ENCODE measurements at regions not wholly inside any gene's neighbourhood (a gene's known extent, or its start where the extent isn't known, plus 50 kb on each side); places are given as distances from the start of the nearest gene placed in this dataset.

DNA sequence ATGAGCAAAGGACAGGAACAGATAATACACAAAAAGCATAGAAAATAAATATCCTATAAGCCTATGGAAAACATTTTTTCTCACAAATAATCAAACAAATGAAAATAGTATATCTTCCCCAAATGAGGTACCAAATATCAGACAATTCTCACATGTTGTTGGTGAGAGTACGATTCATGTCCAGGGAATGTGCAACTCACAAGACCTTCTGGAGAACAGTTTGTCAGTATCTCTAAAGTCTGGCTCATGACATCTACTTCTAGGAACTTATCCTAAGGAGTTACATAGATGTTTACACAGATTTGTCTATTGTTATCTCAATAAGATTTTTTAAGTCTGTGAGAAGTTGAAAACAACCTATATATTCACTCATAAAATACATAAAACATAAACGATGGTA lies 80.3 kb upstream of the ARHGEF7 start:
- Mint-ChIP-seq H3K4me3 (no peak overlapping the region), H3K4me1 (peaks cover 36% of the 10 kb centered on the region), H3K9me3 (peaks cover 3% of the 10 kb centered on the region), H3K36me3 (ENCODE audit: low read depth) (peaks cover 9% of the 10 kb centered on the region), H3K27me3 (peaks cover 52% of the 10 kb centered on the region), H3K27ac (no peak overlapping the region)
- no peak for DNase-seq
- ChIA-PET CTCF (interaction anchor here (1.0 kb wide), 1 partner anchor 33 kb away, joined by 3 read pairs; no protein-coding TSS in a partner anchor), POLR2A (no interaction called here)

DNA sequence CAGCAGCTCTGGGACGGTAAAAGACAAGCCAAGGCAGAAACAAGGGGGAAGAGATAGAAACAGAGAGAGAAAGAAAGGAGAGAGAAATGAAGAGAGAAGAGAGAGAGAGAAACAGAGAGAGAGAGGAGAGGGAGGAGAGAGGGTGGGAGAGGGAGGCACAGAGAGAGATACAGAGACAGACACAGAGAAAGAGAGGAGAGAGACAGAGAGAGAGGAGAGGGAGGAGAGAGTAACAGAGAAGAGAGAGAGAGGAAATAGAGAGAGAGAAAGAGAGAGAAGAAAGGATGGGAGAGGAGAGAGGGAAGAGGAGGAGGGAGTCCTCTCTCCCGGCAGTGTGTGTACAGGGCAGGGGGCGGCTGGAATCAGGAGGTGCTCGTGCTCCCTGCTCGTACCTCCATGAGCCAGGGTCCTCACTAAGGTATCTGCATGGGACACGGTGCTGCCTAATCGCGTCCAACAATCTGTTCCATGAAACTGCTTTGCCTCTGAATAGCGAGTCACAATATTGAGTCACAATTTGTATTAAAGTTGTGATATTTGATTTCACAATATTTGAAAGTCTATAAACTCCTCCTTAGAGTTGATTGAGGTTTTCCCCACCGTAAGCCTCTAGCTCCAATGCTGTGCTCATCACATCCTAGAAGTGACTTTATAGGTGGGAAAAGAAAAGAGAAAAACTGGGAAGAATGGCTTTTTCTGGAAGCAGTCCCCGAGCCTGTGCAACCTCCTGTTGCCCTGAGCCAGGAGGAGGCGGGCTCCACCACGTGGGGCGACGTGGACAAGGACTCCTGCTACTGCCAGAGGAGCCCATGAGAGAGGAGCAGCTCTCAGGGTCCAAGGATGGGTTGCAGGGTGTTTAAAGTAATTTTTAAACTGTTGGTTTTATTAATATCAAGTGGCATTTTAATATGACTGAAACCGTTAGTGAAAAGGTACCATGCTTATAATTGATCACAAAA lies 81.7 kb upstream of the ARHGEF7 start:
- CTCF ChIA-PET, result interaction anchor here (0.7 to 1.0 kb wide), 2 partner anchors 34 kb away, joined by 3 read pairs; no protein-coding TSS in a partner anchor
- no peak overlapping the region for H3K27ac Mint-ChIP-seq
- peaks cover 3% of the 10 kb centered on the region for H3K9me3 Mint-ChIP-seq
- peaks cover 32% of the 10 kb centered on the region for H3K4me1 Mint-ChIP-seq
- H3K36me3 Mint-ChIP-seq (ENCODE audit: low read depth), result peaks cover 13% of the 10 kb centered on the region
- POLR2A ChIA-PET, result interaction anchor here (1.4 kb wide), 1 partner anchor 27 kb away, joined by 3 read pairs; no protein-coding TSS in a partner anchor
- no peak overlapping the region for H3K4me3 Mint-ChIP-seq
- peaks cover 43% of the 10 kb centered on the region for H3K27me3 Mint-ChIP-seq
- DNase-seq, result no peak

GRCh38 chr13:111031531-111031961 lies 83.6 kb upstream of the ARHGEF7 start:
- H3K27ac Mint-ChIP-seq, result peak overlapping the region; percentile 91
- ChIA-PET POLR2A (interaction anchor here (0.7 to 4.3 kb wide), 8 partner anchors 15 to 116 kb away, joined by 3 to 38 read pairs (median 4); partner anchors contain the start of gene ANKRD10), CTCF (interaction anchor here (1.0 to 2.2 kb wide), 13 partner anchors 11 to 118 kb away, joined by 3 to 10 read pairs (median 3); partner anchors contain the start of gene ANKRD10)
- peak overlapping the region; percentile 4 for H3K4me3 Mint-ChIP-seq
- H3K36me3 Mint-ChIP-seq (ENCODE audit: low read depth), result peaks cover 15% of the 10 kb centered on the region
- H3K9me3 Mint-ChIP-seq, result peaks cover 3% of the 10 kb centered on the region
- peaks cover 38% of the 10 kb centered on the region for H3K27me3 Mint-ChIP-seq
- DNase-seq, result peak; percentile 82
- peaks cover 40% of the 10 kb centered on the region for H3K4me1 Mint-ChIP-seq

DNA sequence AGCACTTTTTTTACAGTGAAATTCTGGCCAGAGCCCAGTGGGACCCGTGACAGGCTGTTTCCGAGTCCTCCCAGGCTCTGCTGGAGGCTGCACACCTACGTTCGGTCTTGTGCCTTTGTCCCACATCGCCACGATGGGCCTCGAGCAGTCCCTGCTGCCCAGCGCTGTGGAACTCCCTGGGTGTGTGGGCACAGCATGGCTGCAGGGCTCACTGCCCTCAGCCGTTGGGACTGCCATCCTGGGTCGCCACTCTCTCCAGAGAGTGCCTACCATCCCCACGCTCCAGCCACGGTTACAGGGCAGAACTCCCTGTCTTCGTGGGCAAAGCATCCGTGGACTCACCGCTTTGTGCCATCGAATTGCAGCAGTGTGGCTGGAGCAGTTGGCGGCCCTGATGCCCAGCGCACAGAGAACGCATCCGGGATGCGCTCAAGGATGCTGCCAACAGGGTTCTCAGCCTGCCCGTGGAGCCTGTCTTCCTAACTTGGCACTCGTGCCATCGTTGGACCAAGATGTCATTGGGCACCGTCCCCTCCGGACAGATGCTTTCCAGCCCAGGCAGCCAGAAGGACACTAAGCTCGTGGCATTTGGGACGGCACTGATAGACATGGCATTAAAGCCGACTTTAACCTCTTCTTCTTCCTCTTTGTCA lies 85.0 kb upstream of the ARHGEF7 start:
- ChIA-PET CTCF (interaction anchor here (0.9 to 2.2 kb wide), 2 partner anchors 16 to 115 kb away, joined by 3 to 10 read pairs; partner anchors contain the start of gene ANKRD10), POLR2A (interaction anchor here (1.1 to 4.3 kb wide), 2 partner anchors 16 to 17 kb away, joined by 3 to 38 read pairs; no protein-coding TSS in a partner anchor)
- H3K27ac Mint-ChIP-seq, result no peak overlapping the region
- H3K27me3 Mint-ChIP-seq, result peaks cover 34% of the 10 kb centered on the region
- H3K4me3 Mint-ChIP-seq, result no peak overlapping the region
- H3K4me1 Mint-ChIP-seq, result peaks cover 42% of the 10 kb centered on the region
- H3K36me3 Mint-ChIP-seq (ENCODE audit: low read depth), result peaks cover 15% of the 10 kb centered on the region
- DNase-seq, result no peak
- H3K9me3 Mint-ChIP-seq, result peaks cover 3% of the 10 kb centered on the region

GRCh38 chr13:111027458-111028439 lies 87.4 kb upstream of the ARHGEF7 start:
- CTCF ChIA-PET, result interaction anchor here (1.1 kb wide), 1 partner anchor 14 kb away, joined by 3 read pairs; no protein-coding TSS in a partner anchor
- POLR2A ChIA-PET, result interaction anchor here (1.8 kb wide), 1 partner anchor 15 kb away, joined by 4 read pairs; no protein-coding TSS in a partner anchor
- Mint-ChIP-seq H3K27ac (no peak overlapping the region), H3K4me1 (peaks cover 42% of the 10 kb centered on the region), H3K27me3 (peaks cover 46% of the 10 kb centered on the region), H3K36me3 (ENCODE audit: low read depth) (peaks cover 14% of the 10 kb centered on the region), H3K4me3 (no peak overlapping the region), H3K9me3 (peaks cover 3% of the 10 kb centered on the region)
- no peak for DNase-seq

GRCh38 chr13:111025310-111025709 lies 89.8 kb upstream of the ARHGEF7 start:
- peaks cover 19% of the 10 kb centered on the region for H3K4me1 Mint-ChIP-seq
- peaks cover 15% of the 10 kb centered on the region for H3K36me3 Mint-ChIP-seq (ENCODE audit: low read depth)
- H3K4me3 Mint-ChIP-seq, result no peak overlapping the region
- ChIA-PET POLR2A (no interaction called here), CTCF (no interaction called here)
- H3K27me3 Mint-ChIP-seq, result peaks cover 52% of the 10 kb centered on the region
- H3K9me3 Mint-ChIP-seq, result peaks cover 15% of the 10 kb centered on the region
- DNase-seq, result no peak
- no peak overlapping the region for H3K27ac Mint-ChIP-seq

DNA sequence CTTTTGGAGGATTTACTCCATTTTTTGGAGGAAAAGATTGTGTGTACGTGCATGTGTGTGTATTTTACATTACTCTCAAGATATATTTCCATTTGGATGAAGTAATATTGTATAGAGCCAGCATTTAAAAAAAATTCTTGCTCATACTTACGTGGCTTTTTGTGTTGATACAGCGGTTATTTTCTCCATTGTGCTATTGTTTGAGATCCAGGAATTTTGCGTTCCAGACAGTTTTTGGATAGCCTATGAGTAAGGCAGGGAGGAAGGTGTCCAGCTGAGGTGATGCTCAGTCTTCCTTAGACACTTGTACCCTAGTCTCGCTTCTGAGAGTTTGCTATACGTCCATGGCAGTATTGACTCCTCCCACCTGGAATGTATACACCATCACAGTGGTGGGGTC lies 92.2 kb upstream of the ARHGEF7 start:
- ChIA-PET CTCF (no interaction called here), POLR2A (interaction anchor here (0.6 kb wide), 1 partner anchor 308 kb away, joined by 3 read pairs; no protein-coding TSS in a partner anchor)
- H3K4me1 Mint-ChIP-seq, result peaks cover 10% of the 10 kb centered on the region
- H3K27me3 Mint-ChIP-seq, result peaks cover 39% of the 10 kb centered on the region
- no peak overlapping the region for H3K4me3 Mint-ChIP-seq
- H3K27ac Mint-ChIP-seq, result no peak overlapping the region
- peaks cover 7% of the 10 kb centered on the region for H3K36me3 Mint-ChIP-seq (ENCODE audit: low read depth)
- H3K9me3 Mint-ChIP-seq, result peaks cover 14% of the 10 kb centered on the region
- no peak for DNase-seq

DNA sequence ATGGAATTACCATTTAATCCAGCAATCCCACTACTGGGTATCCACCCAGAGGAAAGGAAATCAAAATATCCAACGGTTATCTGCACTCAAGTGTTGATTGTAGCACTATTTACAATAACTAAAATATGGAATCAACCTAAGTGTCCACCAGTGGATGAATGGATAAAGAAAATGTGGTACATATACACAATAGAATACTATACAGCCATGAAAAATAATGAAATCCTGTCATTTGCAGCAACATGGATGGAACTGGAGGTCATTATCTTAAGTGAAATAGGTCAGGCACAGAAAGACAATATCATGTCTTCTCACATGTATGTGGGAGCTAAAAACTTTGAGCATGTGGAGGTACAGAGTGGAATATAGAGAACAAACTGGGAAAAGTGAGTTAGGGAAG lies 92.9 kb upstream of the ARHGEF7 start:
- Mint-ChIP-seq H3K27ac (no peak overlapping the region), H3K27me3 (peaks cover 36% of the 10 kb centered on the region), H3K4me1 (peaks cover 7% of the 10 kb centered on the region), H3K36me3 (ENCODE audit: low read depth) (peaks cover 10% of the 10 kb centered on the region), H3K4me3 (no peak overlapping the region), H3K9me3 (peaks cover 16% of the 10 kb centered on the region)
- ChIA-PET CTCF (no interaction called here), POLR2A (no interaction called here)
- no peak for DNase-seq

- Mint-ChIP-seq H3K4me1 (peaks cover 12% of the 10 kb centered on the region), H3K36me3 (ENCODE audit: low read depth) (peaks cover 14% of the 10 kb centered on the region), H3K4me3 (no peak overlapping the region), H3K9me3 (peaks cover 16% of the 10 kb centered on the region), H3K27ac (no peak overlapping the region), H3K27me3 (peaks cover 39% of the 10 kb centered on the region)
- ChIA-PET POLR2A (no interaction called here), CTCF (interaction anchor here (0.8 kb wide), 1 partner anchor 10 kb away, joined by 3 read pairs; no protein-coding TSS in a partner anchor)
- DNase-seq, result no peak
These were observed 93.8 kb upstream of the ARHGEF7 start for GRCh38 chr13:111021270-111021669.

- peaks cover 14% of the 10 kb centered on the region for H3K36me3 Mint-ChIP-seq (ENCODE audit: low read depth)
- no peak overlapping the region for H3K4me3 Mint-ChIP-seq
- H3K27ac Mint-ChIP-seq, result no peak overlapping the region
- DNase-seq, result no peak
- H3K4me1 Mint-ChIP-seq, result peaks cover 13% of the 10 kb centered on the region
- peaks cover 40% of the 10 kb centered on the region for H3K27me3 Mint-ChIP-seq
- ChIA-PET CTCF (interaction anchor here (0.8 kb wide), 1 partner anchor 11 kb away, joined by 3 read pairs; no protein-coding TSS in a partner anchor), POLR2A (no interaction called here)
- peaks cover 16% of the 10 kb centered on the region for H3K9me3 Mint-ChIP-seq
These were observed 94.6 kb upstream of the ARHGEF7 start for GRCh38 chr13:111020546-111020945.

- no peak for DNase-seq
- H3K27ac Mint-ChIP-seq, result no peak overlapping the region
- H3K9me3 Mint-ChIP-seq, result peaks cover 16% of the 10 kb centered on the region
- ChIA-PET CTCF (no interaction called here), POLR2A (no interaction called here)
- H3K27me3 Mint-ChIP-seq, result peaks cover 37% of the 10 kb centered on the region
- no peak overlapping the region for H3K4me3 Mint-ChIP-seq
- peaks cover 11% of the 10 kb centered on the region for H3K4me1 Mint-ChIP-seq
- peaks cover 14% of the 10 kb centered on the region for H3K36me3 Mint-ChIP-seq (ENCODE audit: low read depth)
These were observed 95.1 kb upstream of the ARHGEF7 start for GRCh38 chr13:111020021-111020420.

All from activated CD4-positive, alpha-beta memory T cell treated with anti-CD3 and anti-CD28 coated beads, Interleukin-2, amount 10 ng/mL, durations not matched to agents 7 days and 5 days (primary cell).